HepG2 (cell line): ENCODE measurements at regions not wholly inside any gene's neighbourhood (a gene's known extent, or its start where the extent isn't known, plus 50 kb on each side); places are given as distances from the start of the nearest gene placed in this dataset.

Experiments
- ATAC-seq: fragments of 200-7000 bp; cut with Tn5 transposase; 3 replicates; pipeline ENCODE4 v1.9.1; 2020; ENCODE audit warnings: mild to moderate bottlenecking, moderate library complexity
- BruUV-seq: library from RNA; stranded (reverse); fragments of 400-500 nt; replicated peaks from 2 replicates; lab custom pipeline; 2021; lab: Mats Ljungman, UMichigan
- CTCF ChIA-PET: fragments of 300-600 bp; formaldehyde crosslinking; extraction: SDS; loops from one replicate; lab custom pipeline; 2021; ENCODE audit warnings: low total read pairs, inconsistent platforms, low intra/inter-chr PET ratio; lab: Yijun Ruan, JAX
- POLR2A ChIA-PET: fragments of 350-600 bp; sonication (Branson Sonifier 250); formaldehyde crosslinking; loops from one replicate; lab custom pipeline; 2020; ENCODE audit warnings: antibody characterized with exemption, inconsistent platforms; lab: Yijun Ruan, JAX
- DNase-seq: peaks from one replicate; pipeline ENCODE4 v3.0.0-alpha.2; 2015; ENCODE audit warnings: low spot score
- FAIRE-seq: peaks from 3 replicates; lab custom pipeline; 2011; peaks lifted over from hg19 to GRCh38; lab: Jason Lieb, UNC
- H2AFZ ChIP-seq: one replicate; pipeline ENCODE4 v1.6.1; 2011; ENCODE audit warnings: low read length, inconsistent platforms
- H3K27ac ChIP-seq: fragments of 300-600 bp; 3 replicates; pipeline ENCODE4 v1.8.0; 2011; ENCODE audit warnings: mixed run types, mild to moderate bottlenecking, mixed read lengths, low read length, inconsistent platforms; ENCODE audit not compliant: insufficient read depth; ENCODE audit errors: extremely low read length
- H3K27me3 ChIP-seq, 2 experiments: fragments of 200-600 bp in 1 of 2; 2 replicates in 1 of 2; 3 replicates in 1 of 2; pipeline versions ENCODE4 v1.6.0 to v1.8.0; 2011; ENCODE audit warnings: low read length in 2 of 2, mild to moderate bottlenecking in 2 of 2, moderate library complexity in 2 of 2, inconsistent platforms in 1 of 2; ENCODE audit not compliant: insufficient read depth in 2 of 2, control insufficient read depth in 1 of 2
- H3K36me3 ChIP-seq, 2 experiments: fragments of 200-600 bp in 1 of 2; replicated peaks in 1 of 2; 2 replicates in 1 of 2; 3 replicates in 1 of 2; pipeline versions ENCODE4 v1.5.1 to v1.8.0; 2011; ENCODE audit warnings: low read length in 2 of 2, inconsistent platforms in 1 of 2; ENCODE audit not compliant: insufficient read depth in 2 of 2, control insufficient read depth in 1 of 2
- H3K4me1 ChIP-seq: 2 replicates; pipeline ENCODE4 v1.5.1; 2012; ENCODE audit warnings: low read length, inconsistent platforms; ENCODE audit not compliant: insufficient read depth
- H3K4me2 ChIP-seq: 2 replicates; pipeline ENCODE4 v1.6.0; 2011; ENCODE audit warnings: low read depth, low read length, inconsistent platforms
- H3K4me3 ChIP-seq, 3 experiments: fragments of 200-600 bp in 1 of 3; sonication (generic), shearing (Covaris generic) in 1 of 3; replicated peaks in 1 of 3; 2 replicates each; pipeline ENCODE4 v1.5.1; 2011 to 2016; ENCODE audit warnings: low read length in 3 of 3, inconsistent platforms in 2 of 3, low read depth in 2 of 3, mild to moderate bottlenecking in 2 of 3, control low read depth in 1 of 3, mixed read lengths in 1 of 3; ENCODE audit not compliant: insufficient read depth in 1 of 3
- H3K79me2 ChIP-seq: one replicate; pipeline ENCODE4 v1.6.1; 2011; ENCODE audit warnings: low read length, inconsistent platforms; ENCODE audit not compliant: insufficient read depth
- H3K9ac ChIP-seq: 2 replicates; pipeline ENCODE4 v1.6.0; 2011; ENCODE audit warnings: mild to moderate bottlenecking, low read depth, low read length, inconsistent platforms; ENCODE audit not compliant: insufficient read depth
- H3K9me3 ChIP-seq: 2 replicates; pipeline ENCODE4 v1.5.1; 2012; ENCODE audit warnings: mild to moderate bottlenecking, low read length
- H4K20me1 ChIP-seq: 2 replicates; pipeline ENCODE4 v1.6.0; 2011; ENCODE audit warnings: inconsistent platforms, mild to moderate bottlenecking, low read length, moderate library complexity; ENCODE audit not compliant: insufficient read depth
- BRCA1 ChIP-seq: sonication (generic); formaldehyde crosslinking; IDR thresholded peaks from 2 replicates; pipeline ENCODE4 v1.4.0; 2020; ENCODE audit warnings: missing genetic modification reagents
- CBFB ChIP-seq: sonication (generic); formaldehyde crosslinking; IDR thresholded peaks from 2 replicates; pipeline ENCODE4 v1.4.0; 2020; ENCODE audit warnings: missing genetic modification reagents
- CENPT ChIP-seq: sonication (generic); formaldehyde crosslinking; IDR thresholded peaks from 2 replicates; pipeline ENCODE4 v1.8.0; 2022; ENCODE audit warnings: low read depth, mild to moderate bottlenecking, moderate library complexity, missing genetic modification reagents
- GTF3A ChIP-seq: sonication (generic); formaldehyde crosslinking; conservative IDR thresholded peaks from 2 replicates; pipeline ENCODE4 v1.4.0; 2020; ENCODE audit warnings: mild to moderate bottlenecking, missing genetic modification reagents
- GZF1 ChIP-seq: sonication (generic); formaldehyde crosslinking; IDR thresholded peaks from 2 replicates; pipeline ENCODE4 v1.5.1; 2020; ENCODE audit warnings: mild to moderate bottlenecking, missing genetic modification reagents
- IRF2 ChIP-seq: IDR thresholded peaks from 2 replicates; pipeline ENCODE4 v1.6.1; 2018; ENCODE audit warnings: missing genetic modification reagents, missing compliant biosample characterization
- MAZ ChIP-seq, 2 experiments: sonication (generic) in 1 of 2; formaldehyde crosslinking in 1 of 2; IDR thresholded peaks; 2 replicates each; pipeline versions ENCODE4 v1.5.0 to v1.6.1; 2012 to 2020; ENCODE audit warnings: low read depth in 2 of 2, mild to moderate bottlenecking in 2 of 2, borderline replicate concordance in 1 of 2, improper control_type of control experiment in 1 of 2, low read length in 1 of 2, missing genetic modification reagents in 1 of 2, moderate library complexity in 1 of 2
- MEIS1 ChIP-seq: sonication (generic); formaldehyde crosslinking; IDR thresholded peaks from 2 replicates; pipeline ENCODE4 v1.9.0; 2021; ENCODE audit warnings: mild to moderate bottlenecking, missing genetic modification reagents, moderate library complexity, borderline replicate concordance
- NPAS2 ChIP-seq: sonication (generic); formaldehyde crosslinking; IDR thresholded peaks from 2 replicates; pipeline ENCODE4 v1.8.0; 2022; ENCODE audit warnings: mild to moderate bottlenecking, missing genetic modification reagents, borderline replicate concordance
- PHF20 ChIP-seq: sonication (generic); formaldehyde crosslinking; IDR thresholded peaks from 2 replicates; pipeline ENCODE4 v1.5.0; 2020; ENCODE audit warnings: mild to moderate bottlenecking, missing genetic modification reagents
- RAD21 ChIP-seq: fragments of 450-650 bp; formaldehyde crosslinking; IDR thresholded peaks from 2 replicates; pipeline ENCODE4 v1.5.0; 2020; ENCODE audit warnings: mild to moderate bottlenecking
- SSRP1 ChIP-seq: IDR thresholded peaks from 2 replicates; pipeline ENCODE4 v1.6.1; 2016; ENCODE audit warnings: control low read depth
- STAT5B ChIP-seq: sonication (generic); formaldehyde crosslinking; IDR thresholded peaks from 2 replicates; pipeline ENCODE4 v1.4.0; 2020; ENCODE audit warnings: missing genetic modification reagents
- ZNF33B ChIP-seq: sonication (generic); formaldehyde crosslinking; IDR thresholded peaks from 2 replicates; pipeline ENCODE4 v1.5.1; 2020; ENCODE audit warnings: mild to moderate bottlenecking, missing genetic modification reagents
- ZNF468 ChIP-seq: sonication (generic); formaldehyde crosslinking; IDR thresholded peaks from 2 replicates; pipeline ENCODE4 v1.8.0; 2022; ENCODE audit warnings: mild to moderate bottlenecking, moderate library complexity, missing genetic modification reagents
- ZNF513 ChIP-seq: sonication (generic); formaldehyde crosslinking; conservative IDR thresholded peaks from 2 replicates; pipeline ENCODE4 v1.5.0; 2020; ENCODE audit warnings: missing genetic modification reagents
- ZNF569 ChIP-seq: sonication (generic); formaldehyde crosslinking; IDR thresholded peaks from 2 replicates; pipeline ENCODE4 v1.5.0; 2020; ENCODE audit warnings: mild to moderate bottlenecking, missing genetic modification reagents, moderate library complexity, borderline replicate concordance
- ZNF720 ChIP-seq: sonication (generic); formaldehyde crosslinking; IDR thresholded peaks from 2 replicates; pipeline ENCODE4 v1.4.0; 2020; ENCODE audit warnings: missing genetic modification reagents
- ZNF746 ChIP-seq: sonication (generic); formaldehyde crosslinking; IDR thresholded peaks from 2 replicates; pipeline ENCODE4 v1.8.0; 2022; ENCODE audit warnings: mild to moderate bottlenecking, missing genetic modification reagents
- WGBS: methylation state at CpG from one replicate; pipeline ENCODE4 v1.1.6; 2017; ENCODE audit warnings: low lambda C conversion rate; 5-methylcytosine and 5-hydroxymethylcytosine counted together
- in situ Hi-C: cut with HindIII; loops from 2 replicates; pipeline ENCODE4 v1.10.0; 2017; ENCODE audit warnings: low pct_unique_long_range_greater_than_20kb; ENCODE audit not compliant: extremely low pct_ligation_motif_present
- intact Hi-C: fragments of 100-400 bp; cut with micrococcal nuclease; formaldehyde crosslinking; loops from one replicate; pipeline ENCODE4 v1.10.0; 2022; ENCODE audit not compliant: unreplicated experiment
- TF ChIP-seq, protein P1 (sequence below): sonication (generic); formaldehyde crosslinking; IDR thresholded peaks from 2 replicates; pipeline ENCODE4 v1.5.0; 2020; ENCODE audit warnings: mild to moderate bottlenecking, missing genetic modification reagents

GRCh38 chr5:116696366-116696765, 121.7 kb upstream of the SEMA6A start:
- Histone ChIP-seq H3K4me3 (no peak overlapping the region), H2AFZ (no peak overlapping the region), H3K27ac (no peak overlapping the region), H3K4me2 (no peak overlapping the region), H3K4me1 (no peaks in the 10 kb centered on the region), H3K27me3 (peaks cover 0 to 2% of the 10 kb centered on the region in 2 experiments; a peak in 1 of 5 replicates), H3K9me3 (no peaks in the 10 kb centered on the region), H3K9ac (no peak overlapping the region), H3K79me2 (no peaks in the 10 kb centered on the region)
- CTCF ChIA-PET = no interaction called here
- in situ Hi-C loops = no loop called here
- DNase-seq (no peak), FAIRE-seq (no peak), ATAC-seq (no peak)
- 14% methylated on average over 5 of the region's 5 CpGs for WGBS
- POLR2A ChIA-PET = no interaction called here
- intact Hi-C loops = no loop called here
- BruUV-seq = no TSS peak
- TF ChIP-seq NPAS2 (CRISPR knock-in tag) (no peak), BRCA1 (no peak), ZNF468 (CRISPR knock-in tag) (no peak), MEIS1 (CRISPR knock-in tag) (no peak), ZNF513 (CRISPR knock-in tag) (no peak), RAD21 (CRISPR knock-in tag) (no peak), CENPT (CRISPR knock-in tag) (no peak), ZNF746 (CRISPR knock-in tag) (no peak), GZF1 (CRISPR knock-in tag) (no peak), PHF20 (no peak), ZNF720 (CRISPR knock-in tag) (no peak), MAZ (IDR thresholded peaks at IDR 0.05; ENCODE audit: borderline replicate concordance, low read depth, low read length) (no peak), MAZ (CRISPR knock-in tag; IDR thresholded peaks at IDR 0.05; ENCODE audit: low read depth) (no peak), SSRP1 (CRISPR knock-in tag) (no peak), ZNF569 (CRISPR knock-in tag) (no peak), ZNF33B (CRISPR knock-in tag) (no peak), CBFB (CRISPR knock-in tag) (no peak), STAT5B (CRISPR knock-in tag) (no peak), GTF3A (CRISPR knock-in tag) (no peak), IRF2 (no peak)
- TF ChIP-seq, protein P1, sequence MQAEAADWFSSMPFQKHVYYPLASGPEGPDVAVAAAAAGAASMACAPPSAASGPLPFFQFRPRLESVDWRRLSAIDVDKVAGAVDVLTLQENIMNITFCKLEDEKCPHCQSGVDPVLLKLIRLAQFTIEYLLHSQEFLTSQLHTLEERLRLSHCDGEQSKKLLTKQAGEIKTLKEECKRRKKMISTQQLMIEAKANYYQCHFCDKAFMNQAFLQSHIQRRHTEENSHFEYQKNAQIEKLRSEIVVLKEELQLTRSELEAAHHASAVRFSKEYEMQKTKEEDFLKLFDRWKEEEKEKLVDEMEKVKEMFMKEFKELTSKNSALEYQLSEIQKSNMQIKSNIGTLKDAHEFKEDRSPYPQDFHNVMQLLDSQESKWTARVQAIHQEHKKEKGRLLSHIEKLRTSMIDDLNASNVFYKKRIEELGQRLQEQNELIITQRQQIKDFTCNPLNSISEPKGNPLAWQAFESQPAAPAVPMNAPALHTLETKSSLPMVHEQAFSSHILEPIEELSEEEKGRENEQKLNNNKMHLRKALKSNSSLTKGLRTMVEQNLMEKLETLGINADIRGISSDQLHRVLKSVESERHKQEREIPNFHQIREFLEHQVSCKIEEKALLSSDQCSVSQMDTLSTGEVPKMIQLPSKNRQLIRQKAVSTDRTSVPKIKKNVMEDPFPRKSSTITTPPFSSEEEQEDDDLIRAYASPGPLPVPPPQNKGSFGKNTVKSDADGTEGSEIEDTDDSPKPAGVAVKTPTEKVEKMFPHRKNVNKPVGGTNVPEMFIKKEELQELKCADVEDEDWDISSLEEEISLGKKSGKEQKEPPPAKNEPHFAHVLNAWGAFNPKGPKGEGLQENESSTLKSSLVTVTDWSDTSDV (CRISPR knock-in tag) = no peak
- TF ChIP-seq, all 625 proteins: peak for 0
- Histone ChIP-seq H4K20me1 (no peaks in the 10 kb centered on the region), H3K36me3 (no peaks in the 10 kb centered on the region)
